ENCODE measurements at regions not wholly inside any gene's neighbourhood (a gene's known extent, or its start where the extent isn't known, plus 50 kb on each side); places are given as distances from the start of the nearest gene placed in this dataset.

GRCh38 chr2:235115521-235115920, 163.7 kb downstream of the SH3BP4 start:
- Histone ChIP-seq H3F3A (ENCODE audit: control insufficient read depth, insufficient read depth) (no peaks in the 10 kb centered on the region), H3K4me1 (ENCODE audit: control insufficient read depth, low read length) (no peaks in the 10 kb centered on the region), H4K20me1 (ENCODE audit: control insufficient read depth, insufficient read depth, low read depth, low read length) (no peaks in the 10 kb centered on the region), H3K9me2 (replicated peaks; ENCODE audit: control insufficient read depth, low read length) (no peaks in the 10 kb centered on the region), H3K27ac (ENCODE audit: low read depth, low read length) (no peak overlapping the region), H3K9me3 (ENCODE audit: control insufficient read depth, insufficient read depth, low read length) (no peaks in the 10 kb centered on the region), H3K4me2 (ENCODE audit: low read length) (no peak overlapping the region), H3K27me3 (ENCODE audit: control insufficient read depth, low read length) (no peaks in the 10 kb centered on the region; the same call in 1 of the 2 replicates), H3K36me3 (ENCODE audit: control insufficient read depth, low read length) (no peaks in the 10 kb centered on the region), H3K4me3 (ENCODE audit: low read length) (no peak overlapping the region), H3K79me2 (ENCODE audit: control insufficient read depth, low read length) (no peaks in the 10 kb centered on the region)
- TF ChIP-seq CTCF (IDR thresholded peaks at IDR 0.05; ENCODE audit: low read depth, low read length, poor library complexity, severe bottlenecking) (no peak), EZH2phosphoT487 (IDR thresholded peaks at IDR 0.05; ENCODE audit: borderline replicate concordance, low read length) (no peak)

- Histone ChIP-seq H3F3A (ENCODE audit: control insufficient read depth, insufficient read depth) (no peaks in the 10 kb centered on the region), H4K20me1 (ENCODE audit: control insufficient read depth, insufficient read depth, low read depth, low read length) (no peaks in the 10 kb centered on the region), H3K9me3 (ENCODE audit: control insufficient read depth, insufficient read depth, low read length) (no peaks in the 10 kb centered on the region), H3K79me2 (ENCODE audit: control insufficient read depth, low read length) (no peaks in the 10 kb centered on the region), H3K4me2 (ENCODE audit: low read length) (no peak overlapping the region), H3K27ac (ENCODE audit: low read depth, low read length) (no peak overlapping the region), H3K27me3 (ENCODE audit: control insufficient read depth, low read length) (no peaks in the 10 kb centered on the region; the same call in 1 of the 2 replicates), H3K4me1 (ENCODE audit: control insufficient read depth, low read length) (no peaks in the 10 kb centered on the region), H3K9me2 (replicated peaks; ENCODE audit: control insufficient read depth, low read length) (no peaks in the 10 kb centered on the region), H3K4me3 (ENCODE audit: low read length) (no peak overlapping the region), H3K36me3 (ENCODE audit: control insufficient read depth, low read length) (no peaks in the 10 kb centered on the region)
- TF ChIP-seq EZH2phosphoT487 (IDR thresholded peaks at IDR 0.05; ENCODE audit: borderline replicate concordance, low read length) (no peak), CTCF (IDR thresholded peaks at IDR 0.05; ENCODE audit: low read depth, low read length, poor library complexity, severe bottlenecking) (peak; percentile 57)
Measured at GRCh38 chr2:235116885-235117492, 165.2 kb downstream of the SH3BP4 start.

GRCh38 chr2:235126768-235127167, 175.0 kb downstream of the SH3BP4 start:
- no peaks in the 10 kb centered on the region for H4K20me1 ChIP-seq (ENCODE audit: control insufficient read depth, insufficient read depth, low read depth, low read length)
- no peaks in the 10 kb centered on the region for H3K79me2 ChIP-seq (ENCODE audit: control insufficient read depth, low read length)
- H3K9me2 ChIP-seq (replicated peaks; ENCODE audit: control insufficient read depth, low read length), result no peaks in the 10 kb centered on the region
- H3F3A ChIP-seq (ENCODE audit: control insufficient read depth, insufficient read depth), result no peaks in the 10 kb centered on the region
- no peak for TF ChIP-seq CTCF (IDR thresholded peaks at IDR 0.05; ENCODE audit: low read depth, low read length, poor library complexity, severe bottlenecking)
- TF ChIP-seq EZH2phosphoT487 (IDR thresholded peaks at IDR 0.05; ENCODE audit: borderline replicate concordance, low read length), result no peak
- no peaks in the 10 kb centered on the region for H3K9me3 ChIP-seq (ENCODE audit: control insufficient read depth, insufficient read depth, low read length)
- H3K27me3 ChIP-seq (ENCODE audit: control insufficient read depth, low read length), result 0 out of 2 replicates have a peak, but pooled peaks cover 3% of the 10 kb centered on the region
- H3K27ac ChIP-seq (ENCODE audit: low read depth, low read length), result no peak overlapping the region
- no peaks in the 10 kb centered on the region for H3K4me1 ChIP-seq (ENCODE audit: control insufficient read depth, low read length)
- H3K36me3 ChIP-seq (ENCODE audit: control insufficient read depth, low read length), result no peaks in the 10 kb centered on the region
- H3K4me2 ChIP-seq (ENCODE audit: low read length), result no peak overlapping the region
- no peak overlapping the region for H3K4me3 ChIP-seq (ENCODE audit: low read length)

Measured in DOHH2 (cell line).